ENCODE measurements at regions not wholly inside any gene's neighbourhood (a gene's known extent, or its start where the extent isn't known, plus 50 kb on each side); places are given as distances from the start of the nearest gene placed in this dataset.
"Not testable (repeated sequence)": the region's sequence is repeated elsewhere in the genome, so short reads cannot be mapped to it uniquely, and the experiment has no call there.

DNA sequence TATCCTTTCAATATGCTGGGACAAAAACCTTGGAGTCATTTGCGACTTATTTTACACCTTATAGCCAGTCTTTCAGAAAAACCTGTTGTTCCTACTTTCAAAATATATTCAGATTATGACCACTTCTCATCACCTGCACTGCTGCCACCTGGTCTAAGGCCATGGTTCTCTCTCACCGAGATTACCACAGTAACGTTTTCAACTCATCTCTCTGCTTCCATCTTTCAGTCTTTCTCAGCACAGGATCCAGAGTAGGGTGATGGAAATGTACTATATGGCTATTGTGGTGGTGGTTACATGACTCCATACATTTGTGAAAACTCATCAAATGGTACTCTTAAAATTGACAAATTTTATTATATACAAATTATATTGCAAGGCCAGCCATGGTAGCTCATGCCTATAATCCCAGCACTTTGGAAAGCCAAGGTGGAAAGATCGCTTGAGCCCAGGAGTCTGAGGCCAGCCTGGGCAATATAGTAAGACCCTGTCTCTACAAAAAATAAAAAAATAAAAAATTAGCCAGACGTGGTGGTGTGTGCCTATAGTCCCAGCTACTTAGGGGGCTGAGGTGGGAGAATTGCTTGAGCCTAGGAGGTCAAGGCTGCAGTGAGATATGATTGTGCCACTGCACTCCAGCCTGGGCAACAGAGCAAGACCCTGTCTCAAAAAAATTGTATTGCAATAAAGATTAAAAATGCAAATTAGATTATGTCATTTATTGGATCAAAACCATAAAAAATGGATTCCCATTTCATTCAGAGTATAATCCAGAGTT, 120.9 kb upstream of the PPP2R5A start:
- no peaks in the 10 kb centered on the region for H3K27me3 ChIP-seq
- no peak for TF ChIP-seq CTCF (IDR thresholded peaks at IDR 0.05)

DNA sequence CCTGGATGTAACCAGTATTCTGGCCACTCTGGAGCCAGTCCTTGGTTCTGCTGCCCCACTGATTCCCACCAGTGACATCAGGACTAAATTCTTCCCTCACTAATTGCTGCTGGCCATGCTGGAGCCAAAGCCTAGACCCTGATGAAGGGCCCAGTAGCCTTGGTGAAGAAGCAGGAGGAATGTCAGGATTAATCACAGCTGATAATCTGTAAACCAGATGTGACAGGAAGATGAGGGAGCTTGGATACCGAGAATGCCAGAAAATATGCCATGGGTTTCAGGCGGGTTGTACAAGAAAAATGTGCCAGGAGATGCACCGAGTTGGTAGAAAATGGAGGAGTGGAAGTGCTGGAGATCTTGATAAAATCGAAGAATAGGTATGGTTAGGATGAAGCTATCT, 119.0 kb upstream of the PPP2R5A start:
- no peaks in the 10 kb centered on the region for H3K9me3 ChIP-seq
- no peaks in the 10 kb centered on the region for H3K36me3 ChIP-seq
- no peaks in the 10 kb centered on the region for H3K27me3 ChIP-seq
- no peak for TF ChIP-seq CTCF (IDR thresholded peaks at IDR 0.05)
- peaks cover 0 to 4% of the 10 kb centered on the region in 2 experiments for H3K4me1 ChIP-seq (ENCODE audit: control insufficient read depth in 1 of 2, insufficient read depth in 1 of 2, low read depth in 1 of 2, low read length in 1 of 2)
- no peak overlapping the region for H3K27ac ChIP-seq
- no peak overlapping the region for H3K4me3 ChIP-seq (ENCODE audit: low read depth in 1 of 2, low read length in 1 of 2)

More for the DNA sequence above, 120.9 kb upstream of the PPP2R5A start:
- Histone ChIP-seq H3K27ac (no peak overlapping the region), H3K9me3 (no peaks in the 10 kb centered on the region), H3K36me3 (no peaks in the 10 kb centered on the region), H3K4me3 (ENCODE audit: low read depth in 1 of 2, low read length in 1 of 2) (no peak overlapping the region), H3K4me1 (ENCODE audit: control insufficient read depth in 1 of 2, insufficient read depth in 1 of 2, low read depth in 1 of 2, low read length in 1 of 2) (peaks cover 0 to 4% of the 10 kb centered on the region in 2 experiments)

DNA sequence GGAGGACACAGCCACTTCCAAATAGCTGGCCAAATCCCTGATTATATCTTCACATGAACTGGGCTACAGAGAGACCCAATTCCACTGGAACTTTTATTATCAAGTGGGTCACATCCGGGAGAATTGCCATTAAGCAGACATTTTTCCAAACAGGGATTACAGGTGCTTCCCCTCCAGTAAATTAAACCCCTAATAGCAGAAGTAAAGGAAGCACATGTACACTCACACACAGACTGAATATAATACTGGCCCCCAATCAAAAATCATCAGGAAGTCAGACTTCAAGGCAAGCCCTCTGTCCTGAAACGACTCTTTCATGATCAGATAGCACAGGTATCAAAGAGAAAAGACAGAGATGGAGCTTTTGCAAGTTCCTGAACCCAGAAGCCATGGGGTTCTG, 118.6 kb upstream of the PPP2R5A start:
- Histone ChIP-seq H3K9me3 (no peaks in the 10 kb centered on the region), H3K27ac (no peak overlapping the region), H3K36me3 (no peaks in the 10 kb centered on the region), H3K4me3 (ENCODE audit: low read depth in 1 of 2, low read length in 1 of 2) (no peak overlapping the region), H3K4me1 (ENCODE audit: control insufficient read depth in 1 of 2, insufficient read depth in 1 of 2, low read depth in 1 of 2, low read length in 1 of 2) (peaks cover 0 to 4% of the 10 kb centered on the region in 2 experiments), H3K27me3 (no peaks in the 10 kb centered on the region)
- TF ChIP-seq CTCF (IDR thresholded peaks at IDR 0.05) = no peak

DNA sequence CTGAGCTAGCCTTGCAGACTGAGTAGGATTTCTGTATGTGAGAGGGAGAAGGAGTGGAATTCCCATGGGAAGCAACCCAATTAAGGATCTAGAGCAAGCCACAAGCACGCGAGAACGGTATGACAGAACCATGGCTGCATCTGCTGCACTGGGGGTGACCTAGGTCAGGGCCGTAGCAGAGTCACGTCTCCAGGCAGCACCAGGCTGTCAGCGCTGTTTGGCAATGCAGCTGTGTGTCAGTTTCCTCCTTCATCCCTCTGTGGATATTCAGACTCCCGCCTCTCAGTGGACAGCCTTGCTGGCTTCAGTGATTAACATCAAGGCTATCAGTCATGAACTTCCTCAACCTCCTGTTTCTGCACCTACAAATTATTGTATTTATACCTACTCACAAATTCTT, 118.1 kb upstream of the PPP2R5A start:
- TF ChIP-seq CTCF (IDR thresholded peaks at IDR 0.05) = no peak
- Histone ChIP-seq H3K27ac (no peak overlapping the region), H3K9me3 (no peaks in the 10 kb centered on the region), H3K4me3 (ENCODE audit: low read depth in 1 of 2, low read length in 1 of 2) (no peak overlapping the region), H3K27me3 (no peaks in the 10 kb centered on the region), H3K4me1 (ENCODE audit: control insufficient read depth in 1 of 2, insufficient read depth in 1 of 2, low read depth in 1 of 2, low read length in 1 of 2) (peaks cover 0 to 4% of the 10 kb centered on the region in 2 experiments), H3K36me3 (no peaks in the 10 kb centered on the region)

GRCh38 chr1:212173567-212173966, 111.6 kb upstream of the PPP2R5A start:
- H3K36me3 ChIP-seq = no peaks in the 10 kb centered on the region
- H3K27me3 ChIP-seq = no peaks in the 10 kb centered on the region
- H3K4me1 ChIP-seq (ENCODE audit: control insufficient read depth in 1 of 2, insufficient read depth in 1 of 2, low read depth in 1 of 2, low read length in 1 of 2) = no peaks in the 10 kb centered on the region
- H3K27ac ChIP-seq = no peak overlapping the region
- no peak for TF ChIP-seq CTCF (IDR thresholded peaks at IDR 0.05)
- no peak overlapping the region for H3K4me3 ChIP-seq (ENCODE audit: low read depth in 1 of 2, low read length in 1 of 2)
- H3K9me3 ChIP-seq = no peaks in the 10 kb centered on the region

DNA sequence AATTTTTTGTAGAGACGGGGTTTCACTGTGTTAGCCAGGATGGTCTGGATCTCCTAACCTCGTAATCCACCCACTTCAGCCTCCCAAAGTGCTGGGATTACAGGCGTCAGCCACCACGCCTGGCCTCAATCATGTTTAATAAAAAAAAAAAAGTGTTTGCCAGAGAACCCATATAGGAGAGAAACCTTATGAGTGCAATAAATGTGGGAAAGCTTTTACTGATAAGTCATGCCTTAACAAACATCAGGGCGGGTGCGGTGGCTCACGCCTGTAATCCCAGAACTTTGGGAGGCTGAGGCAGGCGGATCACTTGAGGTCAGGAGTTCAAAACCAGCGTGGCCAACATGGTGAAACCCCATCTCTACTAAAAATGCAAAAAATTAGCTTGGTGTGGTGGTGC, 110.9 kb upstream of the PPP2R5A start:
- not testable (repeated sequence) for H3K4me1 ChIP-seq (ENCODE audit: control insufficient read depth in 1 of 2, insufficient read depth in 1 of 2, low read depth in 1 of 2, low read length in 1 of 2)

More for the DNA sequence above, 110.9 kb upstream of the PPP2R5A start:
- H3K27me3 ChIP-seq; H3K36me3 ChIP-seq; H3K4me3 ChIP-seq (ENCODE audit: low read depth in 1 of 2, low read length in 1 of 2); H3K9me3 ChIP-seq; H3K27ac ChIP-seq: not testable (repeated sequence)
